Sigmoid colon (tissue), 6 donors: ENCODE measurements at regions not wholly inside any gene's neighbourhood (a gene's known extent, or its start where the extent isn't known, plus 50 kb on each side); places are given as distances from the start of the nearest gene placed in this dataset.

Experiments
- DNase-seq: peaks from one replicate; pipeline ENCODE4 v3.0.0-alpha.2; 2019
- H3K27ac ChIP-seq, 4 donors: fragments of 200-600 bp; sonication (generic); one replicate each; pipeline ENCODE4 v1.5.1; 2016 to 2019; ENCODE audit warnings: mild to moderate bottlenecking in 1 of 4
- H3K27me3 ChIP-seq, 3 donors: fragments of 200-600 bp; sonication (generic); one replicate each; pipeline ENCODE4 v1.5.1; 2019; ENCODE audit warnings: mild to moderate bottlenecking in 1 of 3
- H3K36me3 ChIP-seq, 4 donors: fragments of 200-600 bp; sonication (generic); one replicate each; pipeline ENCODE4 v1.5.1; 2016 to 2019
- H3K4me1 ChIP-seq, 4 donors: fragments of 200-600 bp; sonication (generic); one replicate each; pipeline ENCODE4 v1.5.1; 2017 to 2019
- H3K4me3 ChIP-seq, 4 donors: fragments of 200-600 bp; sonication (generic); one replicate each; pipeline ENCODE4 v1.5.1; 2017 to 2019; ENCODE audit warnings: mild to moderate bottlenecking in 2 of 4, moderate library complexity in 1 of 4
- H3K9me3 ChIP-seq, 4 donors: fragments of 200-600 bp in 3 of 4; sonication (generic) in 3 of 4; one replicate each; pipeline versions ENCODE4 v1.5.1 to v1.6.1; 2013 to 2019
- CTCF ChIP-seq, 4 experiments: fragments of 450-650 bp in 3 of 4; fragments of 200-600 bp in 1 of 4; IDR thresholded peaks; one replicate each; pipeline ENCODE4 v1.5.1; 2016 to 2019; ENCODE audit warnings: antibody characterized with exemption in 4 of 4, mild to moderate bottlenecking in 3 of 4, moderate library complexity in 2 of 4
- EP300 ChIP-seq, 4 donors: sonication (generic); formaldehyde crosslinking; IDR thresholded peaks; one replicate each; pipeline ENCODE4 v1.6.1; 2017; ENCODE audit warnings: antibody characterized with exemption in 4 of 4
- POLR2A ChIP-seq, 2 donors: fragments of 450-650 bp; IDR thresholded peaks; one replicate each; pipeline ENCODE4 v1.6.1; 2016; ENCODE audit warnings: antibody characterized with exemption in 2 of 2, mild to moderate bottlenecking in 2 of 2, moderate library complexity in 2 of 2
- POLR2AphosphoS5 ChIP-seq, 4 donors: sonication (generic); formaldehyde crosslinking; IDR thresholded peaks; one replicate each; pipeline ENCODE4 v1.6.1; 2017; ENCODE audit warnings: antibody characterized with exemption in 4 of 4
- WGBS, 2 donors: extraction: QIAGEN DNeasy Blood & Tissue Kit; methylation state at CpG; one replicate each; pipeline ENCODE4 v1.1.7; 2013; 5-methylcytosine and 5-hydroxymethylcytosine counted together
- intact Hi-C: fragments of 100-400 bp; cut with DNase I; formaldehyde crosslinking; loops from one replicate; pipeline ENCODE4 v1.15.1; 2023
- small RNA-seq, 3 donors: library from RNA; depleted of rRNA; stranded (forward); fragments of <200 nt; gene quantifications; one replicate each; pipeline ENCODE3, GENCODE V24; 2016
- donor health status: healthy with polysubstance abuse.
- donor health status: healthy.

GRCh38 chr17:31588034-31588433, 196.6 kb downstream of the RAB11FIP4 start:
- peaks cover 0 to 27% (median 11%) of the 10 kb centered on the region in 4 donors for H3K4me1 ChIP-seq
- peak; percentile 15 for DNase-seq
- H3K27me3 ChIP-seq, result no peaks in the 10 kb centered on the region
- 88 to 89% methylated on average over 5 of the region's 5 CpGs for WGBS, 2 donors
- TF ChIP-seq EP300 (IDR thresholded peaks at IDR 0.05), result no peak
- no peak for TF ChIP-seq POLR2AphosphoS5 (IDR thresholded peaks at IDR 0.05)
- no peak for TF ChIP-seq POLR2A (IDR thresholded peaks at IDR 0.05)
- TF ChIP-seq CTCF (IDR thresholded peaks at IDR 0.05), result no peak
- H3K4me3 ChIP-seq, result no peak overlapping the region
- intact Hi-C loops, result no loop called here
- H3K27ac ChIP-seq, result no peak overlapping the region
- no peaks in the 10 kb centered on the region for H3K9me3 ChIP-seq
- peaks cover under 1 to 23% (median 8%) of the 10 kb centered on the region in 4 donors for H3K36me3 ChIP-seq

Small RNA genes lying in the stretch of these regions (small RNA-seq; reads per million reads assigned to genes)
- gene AC007923.3, result 0 reads per million in 3 donors
- gene RNU6-1134P, result 0 reads per million in 3 donors
